ENCODE measurements at regions not wholly inside any gene's neighbourhood (a gene's known extent, or its start where the extent isn't known, plus 50 kb on each side); places are given as distances from the start of the nearest gene placed in this dataset.

DNA sequence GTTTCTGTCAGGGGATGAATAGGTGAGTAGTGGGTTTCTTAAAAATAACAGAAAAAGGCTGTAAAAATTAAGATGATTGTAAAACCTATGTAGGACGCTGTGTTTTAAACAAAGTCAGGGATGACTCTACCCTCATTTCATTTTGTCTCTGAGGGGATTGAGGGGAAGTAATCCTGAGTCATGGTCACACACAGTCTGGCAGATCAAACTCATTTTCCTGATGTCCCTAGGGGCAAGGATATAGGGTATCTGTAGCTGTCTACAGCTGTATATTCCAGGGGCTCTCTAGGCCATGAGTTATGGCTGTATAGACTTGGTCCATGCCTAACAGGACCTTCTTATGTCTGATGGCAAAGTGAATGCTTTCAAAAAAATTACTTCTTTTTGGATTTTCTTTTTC, 421.1 kb downstream of the PDCD6IP start:
- Histone ChIP-seq H3K4me2 (no peak overlapping the region), H3K9me2 (ENCODE audit: insufficient read depth) (no peaks in the 10 kb centered on the region), H3K27ac (no peak overlapping the region), H3K79me2 (ENCODE audit: low read depth) (no peaks in the 10 kb centered on the region), H3K9me3 (ENCODE audit: insufficient read depth, low read depth) (no peaks in the 10 kb centered on the region), H4K20me1 (ENCODE audit: insufficient read depth) (no peaks in the 10 kb centered on the region), H2AFZ (no peak overlapping the region), H3F3A (ENCODE audit: insufficient read depth, low read depth) (no peaks in the 10 kb centered on the region), H3K4me3 (no peak overlapping the region), H3K27me3 (ENCODE audit: insufficient read depth, low read depth) (no peaks in the 10 kb centered on the region), H3K4me1 (replicated peaks; ENCODE audit: insufficient read depth) (no peaks in the 10 kb centered on the region), H3K36me3 (ENCODE audit: low read depth) (no peaks in the 10 kb centered on the region)
- no peak for DNase-seq
- ChIA-PET CTCF (no interaction called here), POLR2A (ENCODE audit: unreplicated experiment) (no interaction called here)
- intact Hi-C loops (cut with micrococcal nuclease; ENCODE audit: unreplicated experiment) = no loop called here
- BruUV-seq (replicated peaks) = no TSS peak
- TF ChIP-seq, protein P1, sequence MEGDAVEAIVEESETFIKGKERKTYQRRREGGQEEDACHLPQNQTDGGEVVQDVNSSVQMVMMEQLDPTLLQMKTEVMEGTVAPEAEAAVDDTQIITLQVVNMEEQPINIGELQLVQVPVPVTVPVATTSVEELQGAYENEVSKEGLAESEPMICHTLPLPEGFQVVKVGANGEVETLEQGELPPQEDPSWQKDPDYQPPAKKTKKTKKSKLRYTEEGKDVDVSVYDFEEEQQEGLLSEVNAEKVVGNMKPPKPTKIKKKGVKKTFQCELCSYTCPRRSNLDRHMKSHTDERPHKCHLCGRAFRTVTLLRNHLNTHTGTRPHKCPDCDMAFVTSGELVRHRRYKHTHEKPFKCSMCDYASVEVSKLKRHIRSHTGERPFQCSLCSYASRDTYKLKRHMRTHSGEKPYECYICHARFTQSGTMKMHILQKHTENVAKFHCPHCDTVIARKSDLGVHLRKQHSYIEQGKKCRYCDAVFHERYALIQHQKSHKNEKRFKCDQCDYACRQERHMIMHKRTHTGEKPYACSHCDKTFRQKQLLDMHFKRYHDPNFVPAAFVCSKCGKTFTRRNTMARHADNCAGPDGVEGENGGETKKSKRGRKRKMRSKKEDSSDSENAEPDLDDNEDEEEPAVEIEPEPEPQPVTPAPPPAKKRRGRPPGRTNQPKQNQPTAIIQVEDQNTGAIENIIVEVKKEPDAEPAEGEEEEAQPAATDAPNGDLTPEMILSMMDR (conservative IDR thresholded peaks at IDR 0.05) = no peak
- TF ChIP-seq EZH2 (IDR thresholded peaks at IDR 0.05; ENCODE audit: low read depth) = no peak

DNA sequence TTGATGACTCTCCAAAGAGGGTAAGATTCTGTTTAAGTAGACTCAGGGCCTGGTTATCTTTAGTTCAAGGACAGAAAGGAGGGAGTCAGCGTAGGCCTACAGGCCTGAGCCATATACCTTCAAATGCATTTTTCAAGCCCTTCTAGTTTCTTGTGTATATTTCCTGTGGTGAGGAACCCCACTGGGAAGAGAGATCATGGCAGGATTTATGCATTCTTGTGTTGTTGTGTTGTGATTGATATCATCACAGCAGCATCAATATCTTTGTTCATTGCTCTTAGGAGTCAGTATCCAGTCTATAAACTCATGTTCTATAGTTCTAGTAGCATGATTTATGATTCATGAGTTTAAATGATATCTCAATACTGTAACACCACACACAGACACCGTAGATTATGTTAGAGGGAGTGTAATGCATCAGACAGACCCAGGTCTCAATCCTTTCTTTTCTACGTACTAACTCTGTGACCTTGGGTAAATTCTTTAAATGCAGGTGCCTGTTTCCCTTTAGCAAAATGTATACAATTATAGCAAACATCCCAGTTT, 427.5 kb downstream of the PDCD6IP start:
- CTCF ChIA-PET = no interaction called here
- no TSS peak for BruUV-seq (replicated peaks)
- TF ChIP-seq, protein P1 (conservative IDR thresholded peaks at IDR 0.05) = no peak
- TF ChIP-seq EZH2 (IDR thresholded peaks at IDR 0.05; ENCODE audit: low read depth) = no peak

DNA sequence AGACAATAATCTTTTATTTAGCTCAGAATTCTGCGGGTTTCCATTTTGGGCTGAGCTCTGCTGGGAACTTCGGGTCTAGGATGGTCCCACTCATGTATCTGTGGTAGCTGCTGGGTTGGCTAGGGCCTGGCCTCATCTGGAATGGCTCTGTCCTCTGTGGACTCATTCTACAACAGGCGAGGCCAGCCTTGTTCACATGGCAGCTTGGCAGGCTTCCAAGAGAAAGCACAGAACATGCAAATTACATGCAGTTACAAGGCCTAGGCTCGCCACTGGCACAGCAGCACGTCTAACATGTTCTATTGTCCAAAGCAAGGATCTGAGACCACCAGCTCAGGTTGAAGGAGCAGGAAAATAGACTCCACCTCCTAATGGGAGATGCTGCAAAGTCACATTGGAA, 431.4 kb downstream of the PDCD6IP start:
- CTCF ChIA-PET = no interaction called here
- H3K4me3 ChIP-seq = no peak overlapping the region
- no peak overlapping the region for H2AFZ ChIP-seq
- intact Hi-C loops (cut with micrococcal nuclease; ENCODE audit: unreplicated experiment) = no loop called here
- DNase-seq = no peak
- no peak overlapping the region for H3K27ac ChIP-seq
- H3F3A ChIP-seq (ENCODE audit: insufficient read depth, low read depth) = no peaks in the 10 kb centered on the region
- no peaks in the 10 kb centered on the region for H3K9me3 ChIP-seq (ENCODE audit: insufficient read depth, low read depth)
- H3K27me3 ChIP-seq (ENCODE audit: insufficient read depth, low read depth) = no peaks in the 10 kb centered on the region
- H4K20me1 ChIP-seq (ENCODE audit: insufficient read depth) = no peaks in the 10 kb centered on the region
- POLR2A ChIA-PET (ENCODE audit: unreplicated experiment) = no interaction called here
- H3K4me1 ChIP-seq (replicated peaks; ENCODE audit: insufficient read depth) = no peaks in the 10 kb centered on the region
- no peaks in the 10 kb centered on the region for H3K79me2 ChIP-seq (ENCODE audit: low read depth)
- no peaks in the 10 kb centered on the region for H3K9me2 ChIP-seq (ENCODE audit: insufficient read depth)
- no peak overlapping the region for H3K4me2 ChIP-seq
- no TSS peak for BruUV-seq (replicated peaks)
- TF ChIP-seq, protein P1 (conservative IDR thresholded peaks at IDR 0.05) = no peak
- no peak for TF ChIP-seq EZH2 (IDR thresholded peaks at IDR 0.05; ENCODE audit: low read depth)
- H3K36me3 ChIP-seq (ENCODE audit: low read depth) = no peaks in the 10 kb centered on the region

More for the DNA sequence above, 427.5 kb downstream of the PDCD6IP start:
- no peaks in the 10 kb centered on the region for H3K27me3 ChIP-seq (ENCODE audit: insufficient read depth, low read depth)
- POLR2A ChIA-PET (ENCODE audit: unreplicated experiment) = no interaction called here
- no peaks in the 10 kb centered on the region for H4K20me1 ChIP-seq (ENCODE audit: insufficient read depth)
- H3K4me3 ChIP-seq = no peak overlapping the region
- H3K9me2 ChIP-seq (ENCODE audit: insufficient read depth) = no peaks in the 10 kb centered on the region
- no peak overlapping the region for H3K27ac ChIP-seq
- H3F3A ChIP-seq (ENCODE audit: insufficient read depth, low read depth) = no peaks in the 10 kb centered on the region
- DNase-seq = no peak
- H3K4me1 ChIP-seq (replicated peaks; ENCODE audit: insufficient read depth) = no peaks in the 10 kb centered on the region
- H3K36me3 ChIP-seq (ENCODE audit: low read depth) = no peaks in the 10 kb centered on the region
- intact Hi-C loops (cut with micrococcal nuclease; ENCODE audit: unreplicated experiment) = no loop called here
- H2AFZ ChIP-seq = no peak overlapping the region
- H3K79me2 ChIP-seq (ENCODE audit: low read depth) = no peaks in the 10 kb centered on the region
- no peak overlapping the region for H3K4me2 ChIP-seq
- H3K9me3 ChIP-seq (ENCODE audit: insufficient read depth, low read depth) = no peaks in the 10 kb centered on the region
